Loucy (cell line): ENCODE measurements at regions not wholly inside any gene's neighbourhood (a gene's known extent, or its start where the extent isn't known, plus 50 kb on each side); places are given as distances from the start of the nearest gene placed in this dataset.

ENCODE experiments used
- CTCF ChIP-seq: fragments of 200-600 bp; sonication (generic); conservative IDR thresholded peaks from 2 replicates; pipeline ENCODE4 v1.5.1; 2014; ENCODE audit warnings: mild to moderate bottlenecking, antibody characterized with exemption, low read length
- EZH2phosphoT487 ChIP-seq: fragments of 200-600 bp; IDR thresholded peaks from 2 replicates; pipeline ENCODE4 v1.6.1; 2018; ENCODE audit warnings: antibody characterized with exemption, mild to moderate bottlenecking, moderate library complexity, borderline replicate concordance

- TF ChIP-seq CTCF (no peak), EZH2phosphoT487 (no peak)
These were observed 128.2 kb upstream of the RASEF start for GRCh38 chr9:83191154-83191553.
